ENCODE measurements at regions not wholly inside any gene's neighbourhood (a gene's known extent, or its start where the extent isn't known, plus 50 kb on each side); places are given as distances from the start of the nearest gene placed in this dataset.

GRCh38 chr14:89720741-89721729 lies 233.5 kb downstream of the EFCAB11 start:
- no peak overlapping the region for H3K4me3 ChIP-seq (ENCODE audit: low read length)
- no peak overlapping the region for H3K27ac ChIP-seq (ENCODE audit: low read length)
- H3K36me3 ChIP-seq (ENCODE audit: control insufficient read depth, insufficient read depth, low read length) = no peaks in the 10 kb centered on the region
- no peaks in the 10 kb centered on the region for H3K9me3 ChIP-seq (ENCODE audit: control insufficient read depth, low read depth, low read length)
- no peaks in the 10 kb centered on the region for H3K27me3 ChIP-seq (ENCODE audit: control insufficient read depth, insufficient read depth, low read length)
- no peak for DNase-seq
- peaks cover 6% of the 10 kb centered on the region for H3K4me1 ChIP-seq (ENCODE audit: control insufficient read depth, insufficient read depth, low read length)
- WGBS (ENCODE audit: insufficient coverage, low lambda C conversion rate) = 86% methylated on average over 2 of the region's 11 CpGs

- Histone ChIP-seq H3K9me3 (ENCODE audit: control insufficient read depth, low read depth, low read length) (no peaks in the 10 kb centered on the region), H3K36me3 (ENCODE audit: control insufficient read depth, insufficient read depth, low read length) (no peaks in the 10 kb centered on the region), H3K4me1 (ENCODE audit: control insufficient read depth, insufficient read depth, low read length) (peaks cover 6% of the 10 kb centered on the region), H3K27ac (ENCODE audit: low read length) (no peak overlapping the region), H3K4me3 (ENCODE audit: low read length) (no peak overlapping the region), H3K27me3 (ENCODE audit: control insufficient read depth, insufficient read depth, low read length) (no peaks in the 10 kb centered on the region)
- WGBS (ENCODE audit: insufficient coverage, low lambda C conversion rate) = 100% methylated on average over 1 of the region's 7 CpGs
- DNase-seq = no peak
Observed at GRCh38 chr14:89720076-89720687, 234.3 kb downstream of the EFCAB11 start.

GRCh38 chr14:89719366-89720075 lies 235.0 kb downstream of the EFCAB11 start:
- Histone ChIP-seq H3K4me1 (ENCODE audit: control insufficient read depth, insufficient read depth, low read length) (peaks cover 6% of the 10 kb centered on the region), H3K4me3 (ENCODE audit: low read length) (no peak overlapping the region), H3K9me3 (ENCODE audit: control insufficient read depth, low read depth, low read length) (no peaks in the 10 kb centered on the region), H3K36me3 (ENCODE audit: control insufficient read depth, insufficient read depth, low read length) (no peaks in the 10 kb centered on the region), H3K27me3 (ENCODE audit: control insufficient read depth, insufficient read depth, low read length) (no peaks in the 10 kb centered on the region), H3K27ac (ENCODE audit: low read length) (no peak overlapping the region)
- 50% methylated on average over 2 of the region's 10 CpGs for WGBS (ENCODE audit: insufficient coverage, low lambda C conversion rate)
- no peak for DNase-seq

GRCh38 chr14:89708982-89709625 lies 245.4 kb downstream of the EFCAB11 start:
- Histone ChIP-seq H3K9me3 (ENCODE audit: control insufficient read depth, low read depth, low read length) (peaks cover 4% of the 10 kb centered on the region), H3K27me3 (ENCODE audit: control insufficient read depth, insufficient read depth, low read length) (no peaks in the 10 kb centered on the region), H3K4me1 (ENCODE audit: control insufficient read depth, insufficient read depth, low read length) (no peaks in the 10 kb centered on the region), H3K4me3 (ENCODE audit: low read length) (no peak overlapping the region), H3K27ac (ENCODE audit: low read length) (no peak overlapping the region), H3K36me3 (ENCODE audit: control insufficient read depth, insufficient read depth, low read length) (no peaks in the 10 kb centered on the region)
- DNase-seq = no peak
- WGBS (ENCODE audit: insufficient coverage, low lambda C conversion rate) = 100% methylated on average over 3 of the region's 3 CpGs

DNA sequence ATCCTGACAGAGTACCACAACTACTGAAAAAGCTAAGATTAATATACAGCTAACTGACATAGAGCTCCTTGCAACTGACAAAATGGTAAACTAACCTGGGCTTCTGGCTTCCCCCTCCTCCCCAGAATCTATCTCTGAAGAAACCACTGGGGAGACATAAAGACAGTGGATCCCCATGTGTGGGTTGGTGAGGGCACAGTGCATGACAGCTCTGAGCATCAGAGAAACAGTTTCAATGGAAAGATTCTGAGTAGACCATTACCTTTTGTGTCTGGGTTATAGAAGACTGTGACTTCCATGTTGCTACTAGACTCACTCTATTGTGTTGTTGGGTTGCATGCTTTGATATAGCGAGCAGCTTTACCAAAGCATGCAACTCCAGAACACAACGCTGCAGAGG lies 247.4 kb downstream of the EFCAB11 start:
- no peak overlapping the region for H3K4me3 ChIP-seq (ENCODE audit: low read length)
- no peaks in the 10 kb centered on the region for H3K27me3 ChIP-seq (ENCODE audit: control insufficient read depth, insufficient read depth, low read length)
- H3K36me3 ChIP-seq (ENCODE audit: control insufficient read depth, insufficient read depth, low read length) = no peaks in the 10 kb centered on the region
- no peak for DNase-seq
- H3K9me3 ChIP-seq (ENCODE audit: control insufficient read depth, low read depth, low read length) = no peaks in the 10 kb centered on the region
- peaks cover 2% of the 10 kb centered on the region for H3K4me1 ChIP-seq (ENCODE audit: control insufficient read depth, insufficient read depth, low read length)
- no CpG with 5 or more reads among the region's 2 CpGs for WGBS (ENCODE audit: insufficient coverage, low lambda C conversion rate)
- H3K27ac ChIP-seq (ENCODE audit: low read length) = no peak overlapping the region

- Histone ChIP-seq H3K4me1 (ENCODE audit: control insufficient read depth, insufficient read depth, low read length) (peaks cover 11% of the 10 kb centered on the region), H3K9me3 (ENCODE audit: control insufficient read depth, low read depth, low read length) (no peaks in the 10 kb centered on the region), H3K27me3 (ENCODE audit: control insufficient read depth, insufficient read depth, low read length) (no peaks in the 10 kb centered on the region), H3K36me3 (ENCODE audit: control insufficient read depth, insufficient read depth, low read length) (no peaks in the 10 kb centered on the region), H3K27ac (ENCODE audit: low read length) (no peak overlapping the region), H3K4me3 (ENCODE audit: low read length) (no peak overlapping the region)
- no CpG with 5 or more reads among the region's 2 CpGs for WGBS (ENCODE audit: insufficient coverage, low lambda C conversion rate)
- no peak for DNase-seq
Observed at GRCh38 chr14:89702876-89703200, 251.7 kb downstream of the EFCAB11 start.

GRCh38 chr14:89702073-89702875 lies 252.3 kb downstream of the EFCAB11 start:
- Histone ChIP-seq H3K4me3 (ENCODE audit: low read length) (peak overlapping the region; percentile 55), H3K27ac (ENCODE audit: low read length) (peak overlapping the region; percentile 64), H3K27me3 (ENCODE audit: control insufficient read depth, insufficient read depth, low read length) (no peaks in the 10 kb centered on the region), H3K4me1 (ENCODE audit: control insufficient read depth, insufficient read depth, low read length) (peaks cover 11% of the 10 kb centered on the region), H3K36me3 (ENCODE audit: control insufficient read depth, insufficient read depth, low read length) (no peaks in the 10 kb centered on the region), H3K9me3 (ENCODE audit: control insufficient read depth, low read depth, low read length) (no peaks in the 10 kb centered on the region)
- peak; percentile 12 to 50 for DNase-seq
- 100% methylated on average over 1 of the region's 6 CpGs for WGBS (ENCODE audit: insufficient coverage, low lambda C conversion rate)

- peak overlapping the region; percentile 62 for H3K4me3 ChIP-seq (ENCODE audit: low read length)
- no peaks in the 10 kb centered on the region for H3K36me3 ChIP-seq (ENCODE audit: control insufficient read depth, insufficient read depth, low read length)
- no peaks in the 10 kb centered on the region for H3K9me3 ChIP-seq (ENCODE audit: control insufficient read depth, low read depth, low read length)
- peaks cover 11% of the 10 kb centered on the region for H3K4me1 ChIP-seq (ENCODE audit: control insufficient read depth, insufficient read depth, low read length)
- DNase-seq = peak; percentile 60 to 83
- no peaks in the 10 kb centered on the region for H3K27me3 ChIP-seq (ENCODE audit: control insufficient read depth, insufficient read depth, low read length)
- whole genome bisulfite sequencing (ENCODE audit: insufficient coverage, low lambda C conversion rate) = no CpG with 5 or more reads among the region's 81 CpGs
- peak overlapping the region; percentile 64 for H3K27ac ChIP-seq (ENCODE audit: low read length)
Observed at GRCh38 chr14:89701211-89702043, 253.1 kb downstream of the EFCAB11 start.

GRCh38 chr14:89700801-89701200 lies 253.7 kb downstream of the EFCAB11 start:
- Histone ChIP-seq H3K4me3 (ENCODE audit: low read length) (peak overlapping the region; percentile 62), H3K27me3 (ENCODE audit: control insufficient read depth, insufficient read depth, low read length) (no peaks in the 10 kb centered on the region), H3K4me1 (ENCODE audit: control insufficient read depth, insufficient read depth, low read length) (peaks cover 11% of the 10 kb centered on the region), H3K9me3 (ENCODE audit: control insufficient read depth, low read depth, low read length) (no peaks in the 10 kb centered on the region), H3K27ac (ENCODE audit: low read length) (no peak overlapping the region), H3K36me3 (ENCODE audit: control insufficient read depth, insufficient read depth, low read length) (no peaks in the 10 kb centered on the region)
- DNase-seq = no peak
- 80% methylated on average over 1 of the region's 12 CpGs for WGBS (ENCODE audit: insufficient coverage, low lambda C conversion rate)

All from large intestine (tissue), 3 donors.